Activated naive CD4-positive, alpha-beta T cell (primary cell): ENCODE measurements at regions not wholly inside any gene's neighbourhood (a gene's known extent, or its start where the extent isn't known, plus 50 kb on each side); places are given as distances from the start of the nearest gene placed in this dataset.
"Not testable (repeated sequence)": the region's sequence is repeated elsewhere in the genome, so short reads cannot be mapped to it uniquely, and the experiment has no call there.

ENCODE experiments used
- DNase-seq, 4 experiments: peaks; one replicate each; lab custom pipeline; 2025; lab: John Stamatoyannopoulos, UW

DNA sequence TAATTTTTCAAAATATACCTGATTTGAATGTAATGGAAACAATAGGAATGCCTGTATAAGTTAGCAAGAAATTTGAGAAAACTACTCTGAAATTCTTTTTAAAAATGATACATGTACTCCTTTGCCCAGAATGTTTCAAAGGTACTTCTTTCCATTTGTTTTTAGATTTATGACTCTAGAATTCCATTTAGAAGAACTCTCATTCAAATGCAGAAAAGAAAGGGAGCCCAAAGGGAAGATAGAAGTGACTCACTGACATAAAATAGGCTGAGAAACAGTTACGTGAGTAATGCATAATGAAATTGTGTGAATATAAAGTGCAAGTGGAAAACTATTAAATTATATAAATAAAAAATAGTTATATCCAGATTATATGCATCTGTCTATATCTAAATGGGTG lies 926.3 kb downstream of the TAF11L14 start:
- no peak for DNase-seq

DNA sequence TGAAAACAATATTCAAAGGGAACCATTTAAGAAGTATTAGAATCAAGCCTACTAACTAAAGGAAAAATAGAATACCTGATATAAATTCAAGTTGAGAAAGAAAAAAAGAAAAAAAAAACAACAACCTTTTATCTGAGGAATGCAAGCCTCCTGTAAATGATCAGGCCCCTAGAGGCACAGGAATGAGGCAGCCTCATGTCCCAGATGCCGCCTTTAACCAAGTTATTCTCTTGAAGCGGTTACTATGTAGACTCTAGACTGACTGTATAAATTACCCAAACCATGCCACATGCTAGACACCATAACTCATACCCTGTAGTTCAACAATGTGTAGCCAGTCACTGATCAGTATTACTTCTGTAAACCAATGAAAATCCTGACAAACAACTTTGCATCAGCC lies 929.6 kb downstream of the TAF11L14 start:
- DNase-seq, result no peak

DNA sequence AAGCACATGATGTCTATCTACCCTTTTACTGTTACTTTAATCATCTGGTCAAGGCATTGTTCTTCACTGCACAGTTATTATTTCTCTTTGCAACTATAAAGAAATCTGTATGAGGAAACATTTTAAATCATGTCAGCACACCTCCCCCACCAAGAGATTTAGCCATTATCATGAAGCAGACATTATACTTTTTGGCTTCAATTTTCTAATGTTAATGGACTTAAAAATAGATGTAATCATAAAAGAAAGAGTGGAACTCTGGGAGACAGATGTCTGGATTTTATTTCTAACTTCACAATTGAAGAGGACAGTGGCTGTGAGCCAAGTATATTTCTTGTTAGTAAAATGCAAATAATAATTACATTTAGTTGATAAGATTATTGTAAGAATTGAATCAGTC lies 932.4 kb downstream of the TAF11L14 start:
- no peak for DNase-seq

GRCh38 chr5:18576586-18576985 lies 942.3 kb downstream of the TAF11L14 start:
- DNase-seq, result no peak

DNA sequence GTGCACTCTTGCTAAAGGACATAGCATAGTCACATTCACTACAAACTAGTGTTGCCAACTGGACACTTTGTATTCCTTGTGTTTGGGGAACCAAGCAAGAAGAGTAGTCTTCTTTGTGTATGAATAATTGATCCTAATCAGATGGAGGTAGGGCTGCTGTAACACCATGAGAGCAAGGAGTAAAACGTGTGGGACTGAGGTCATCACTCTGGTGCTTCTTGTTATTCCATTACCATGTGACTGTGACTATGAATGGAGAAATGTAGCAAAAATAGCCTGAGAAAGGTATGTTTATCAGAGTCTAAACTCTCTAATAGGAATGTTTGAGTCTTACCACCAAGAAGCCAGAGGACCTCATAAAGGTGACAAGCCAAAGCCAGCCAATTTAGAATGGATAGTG lies 966.9 kb downstream of the TAF11L14 start:
- no peak for DNase-seq

DNA sequence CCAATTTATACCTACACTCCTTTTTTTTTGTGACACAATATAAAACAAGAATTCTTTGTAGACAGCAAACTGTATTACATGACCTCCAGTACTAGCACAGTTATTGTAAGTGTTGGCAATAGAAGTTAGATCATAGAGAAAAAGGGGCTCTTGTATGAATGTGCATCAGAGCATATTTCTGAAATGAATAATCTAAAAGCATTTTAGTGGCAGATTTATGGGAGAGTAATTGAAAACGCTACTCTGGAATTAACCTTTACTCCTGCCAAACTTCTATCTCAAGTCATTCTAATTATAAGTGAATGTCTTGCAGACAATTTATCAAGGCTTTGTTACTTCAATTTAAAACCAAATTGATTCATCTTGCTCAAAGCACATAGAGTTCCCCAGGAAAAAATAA lies 968.1 kb downstream of the TAF11L14 start:
- DNase-seq, result no peak

- DNase-seq, result no peak
These were observed 970.9 kb downstream of the TAF11L14 start for GRCh38 chr5:18605186-18605585.

DNA sequence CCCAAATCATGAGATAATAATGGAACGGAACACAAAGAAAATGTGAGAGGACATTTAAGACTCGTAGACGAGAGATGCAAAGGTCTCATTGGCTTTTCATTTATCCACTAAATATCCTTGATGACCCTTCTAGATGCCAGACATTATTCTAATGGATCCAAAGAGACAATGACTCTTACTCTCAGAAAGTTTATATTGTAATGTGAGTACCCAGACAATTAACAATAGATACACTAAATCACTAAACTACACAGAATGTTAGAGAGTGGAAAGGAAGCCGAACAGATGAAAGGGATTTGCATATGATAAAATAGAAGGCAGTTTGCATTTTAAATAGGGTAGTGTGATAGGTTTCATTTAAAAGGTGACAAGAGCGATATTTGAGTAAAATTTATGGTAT lies 973.3 kb downstream of the TAF11L14 start:
- no peak for DNase-seq

DNA sequence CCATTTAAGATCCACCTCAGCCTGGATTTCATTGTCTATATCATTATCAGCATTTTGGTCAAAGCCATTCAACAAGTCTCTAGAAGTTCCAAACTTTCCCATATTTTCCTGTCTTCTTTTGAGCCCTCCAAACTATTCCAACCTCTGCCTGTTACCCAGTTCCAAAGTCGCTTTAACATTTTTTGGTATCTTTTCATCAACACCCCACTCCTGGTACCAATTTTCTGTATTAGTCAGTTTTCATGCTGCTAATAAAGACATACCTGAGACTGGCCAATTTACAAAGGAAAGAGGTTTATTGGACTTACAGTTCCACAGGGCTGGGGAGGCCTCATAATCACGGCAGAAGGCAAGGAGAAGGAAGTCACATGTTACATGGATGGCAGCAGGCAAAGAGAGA lies 982.9 kb downstream of the TAF11L14 start:
- not testable (repeated sequence) for DNase-seq

- DNase-seq, result no peak
These were observed 996.3 kb downstream of the TAF11L14 start for GRCh38 chr5:18630458-18631045.

DNA sequence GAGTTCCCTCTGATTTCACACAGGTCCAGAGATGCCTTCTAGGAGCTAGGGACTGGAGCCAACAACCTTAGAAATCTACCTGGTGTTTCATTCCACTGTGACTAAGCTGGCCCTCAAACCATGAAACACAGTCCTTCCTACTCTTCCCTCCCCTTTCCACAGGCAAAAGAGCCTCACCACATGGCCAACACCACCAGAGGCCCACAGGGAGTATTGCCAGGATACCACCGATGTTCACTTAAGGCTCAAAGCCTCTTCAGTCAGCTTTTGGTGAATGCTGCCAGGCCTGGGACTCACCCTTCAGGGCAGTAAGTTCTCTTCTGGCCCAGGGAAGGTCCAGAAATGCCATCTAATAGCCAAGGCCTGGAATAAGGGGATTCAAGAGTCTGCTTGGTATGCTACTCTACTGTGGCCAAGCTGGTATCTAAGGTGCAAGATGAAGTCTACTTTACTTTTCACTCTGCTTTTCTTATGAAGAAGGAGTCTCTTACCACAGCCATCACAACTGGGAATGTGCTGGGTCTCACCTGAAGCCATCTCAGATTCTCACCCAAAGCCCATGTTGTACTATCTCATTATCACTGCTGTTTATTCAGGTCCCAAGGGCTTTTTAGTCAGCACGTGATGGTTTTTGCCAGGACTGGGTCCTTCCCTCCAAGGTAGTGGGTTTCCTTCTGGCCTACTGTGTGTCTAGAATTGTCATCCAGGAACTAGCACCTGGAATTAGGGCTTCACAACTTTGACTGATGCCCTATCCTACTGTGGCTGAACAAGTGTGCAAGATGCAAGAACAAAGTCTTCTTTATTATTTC lies 1018.4 kb downstream of the TAF11L14 start:
- no peak for DNase-seq

GRCh38 chr5:18653216-18653752 lies 1019.0 kb downstream of the TAF11L14 start:
- DNase-seq, result no peak

DNA sequence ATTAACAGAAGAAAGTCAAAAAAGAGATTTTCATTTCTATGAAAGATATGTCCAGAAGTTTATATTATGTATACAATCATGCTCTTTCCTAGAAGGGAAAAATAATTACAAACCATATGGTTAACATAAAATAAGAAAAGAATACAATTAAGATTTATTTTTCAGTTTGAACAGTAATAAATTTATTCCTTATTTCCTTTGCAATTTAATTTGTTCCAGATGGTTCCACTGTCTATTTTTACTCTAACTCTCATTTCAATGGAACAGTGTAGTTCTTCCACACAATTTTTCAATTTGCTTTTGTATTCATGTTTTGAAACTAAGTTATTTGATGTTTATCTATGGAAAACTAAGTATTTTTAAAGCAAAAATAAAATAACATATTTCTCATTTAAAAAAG lies 1026.3 kb downstream of the TAF11L14 start:
- DNase-seq, result no peak

- DNase-seq, result no peak
These were observed 1028.0 kb downstream of the TAF11L14 start for GRCh38 chr5:18662231-18662630.

- not testable (repeated sequence) for DNase-seq
These were observed 1040.0 kb downstream of the TAF11L14 start for GRCh38 chr5:18674212-18674611.

- DNase-seq, result no peak
These were observed 1040.8 kb downstream of the TAF11L14 start for GRCh38 chr5:18675041-18675440.

- DNase-seq, result no peak
These were observed 1052.0 kb downstream of the TAF11L14 start for GRCh38 chr5:18686253-18686652.

GRCh38 chr5:18687429-18687828 lies 1053.2 kb downstream of the TAF11L14 start:
- DNase-seq, result no peak

- no peak for DNase-seq
These were observed 1065.4 kb downstream of the TAF11L14 start for GRCh38 chr5:18699681-18700080.

DNA sequence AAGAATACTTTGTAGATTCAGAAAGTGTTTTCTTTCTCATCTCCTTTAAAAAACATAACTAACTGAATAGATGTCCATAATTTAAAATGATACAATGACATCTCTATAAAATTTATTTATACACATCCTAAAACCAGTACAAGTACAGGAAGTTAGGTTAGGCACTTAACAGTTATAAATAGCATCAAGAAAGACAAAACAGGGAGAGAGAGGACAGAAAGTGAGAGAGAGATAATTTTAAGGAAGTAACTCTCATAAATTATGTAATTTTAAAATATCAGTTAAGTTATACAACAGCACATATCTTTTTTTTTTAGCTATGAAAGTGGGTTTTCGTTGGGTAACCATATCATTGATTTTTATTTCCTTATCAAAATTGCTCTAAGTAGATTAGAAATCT lies 1068.6 kb downstream of the TAF11L14 start:
- DNase-seq, result no peak

DNA sequence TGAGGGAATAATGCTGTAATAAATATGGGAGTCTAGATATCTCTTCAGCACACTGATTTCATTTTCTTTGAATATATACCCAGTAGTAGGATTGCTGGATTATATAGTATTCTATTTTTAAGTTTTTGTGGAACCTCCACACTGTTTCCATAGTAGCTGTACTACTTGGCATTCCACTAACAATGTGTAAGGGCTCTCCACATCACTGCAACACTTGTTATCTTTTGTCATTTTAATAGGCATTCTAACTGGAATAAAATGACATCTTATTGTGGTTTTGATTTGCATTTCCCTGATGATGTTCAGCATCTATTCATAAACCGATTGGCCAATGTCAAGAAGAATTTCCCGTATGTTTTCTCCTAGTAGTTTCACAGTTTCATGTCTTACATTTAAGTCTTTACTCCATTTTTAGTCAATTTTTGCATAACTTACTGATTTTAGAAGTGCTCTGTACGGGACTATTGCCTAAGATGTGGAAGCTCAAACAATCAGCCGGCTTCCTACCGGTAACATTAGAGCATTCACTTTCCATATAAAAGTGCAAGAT lies 1078.8 kb downstream of the TAF11L14 start:
- no peak for DNase-seq

DNA sequence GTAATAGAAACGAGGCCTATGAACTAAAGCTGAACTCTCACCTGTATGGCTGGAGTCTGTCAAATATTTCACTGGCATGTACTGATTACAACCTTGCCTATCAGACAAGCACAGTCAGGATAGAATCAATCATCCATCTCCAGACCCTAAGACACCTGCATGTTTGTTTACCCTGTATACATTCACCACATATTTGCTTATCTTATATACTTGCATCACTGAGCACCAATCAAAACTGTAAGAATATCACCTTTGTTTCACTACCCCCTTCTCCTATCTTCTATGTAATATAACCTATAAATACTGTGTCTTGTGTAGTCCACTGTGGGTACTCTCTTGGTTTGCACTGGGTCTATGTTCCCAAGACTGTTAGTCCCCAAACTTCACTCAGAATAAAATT lies 1085.7 kb downstream of the TAF11L14 start:
- DNase-seq, result no peak
